C4-2B (cell line): ENCODE measurements at regions not wholly inside any gene's neighbourhood (a gene's known extent, or its start where the extent isn't known, plus 50 kb on each side); places are given as distances from the start of the nearest gene placed in this dataset.

ENCODE experiments used
- H3K27ac ChIP-seq: fragments of 450-650 bp; 2 replicates; pipeline ENCODE4 v1.5.1; 2017
- ZFX ChIP-seq: fragments of 450-650 bp; IDR thresholded peaks from 2 replicates; pipeline ENCODE4 v1.6.1; 2017
- TF ChIP-seq, protein P1 (sequence below): fragments of 450-650 bp; conservative IDR thresholded peaks from 2 replicates; pipeline ENCODE4 v1.5.1; 2017; ENCODE audit warnings: mild to moderate bottlenecking

DNA sequence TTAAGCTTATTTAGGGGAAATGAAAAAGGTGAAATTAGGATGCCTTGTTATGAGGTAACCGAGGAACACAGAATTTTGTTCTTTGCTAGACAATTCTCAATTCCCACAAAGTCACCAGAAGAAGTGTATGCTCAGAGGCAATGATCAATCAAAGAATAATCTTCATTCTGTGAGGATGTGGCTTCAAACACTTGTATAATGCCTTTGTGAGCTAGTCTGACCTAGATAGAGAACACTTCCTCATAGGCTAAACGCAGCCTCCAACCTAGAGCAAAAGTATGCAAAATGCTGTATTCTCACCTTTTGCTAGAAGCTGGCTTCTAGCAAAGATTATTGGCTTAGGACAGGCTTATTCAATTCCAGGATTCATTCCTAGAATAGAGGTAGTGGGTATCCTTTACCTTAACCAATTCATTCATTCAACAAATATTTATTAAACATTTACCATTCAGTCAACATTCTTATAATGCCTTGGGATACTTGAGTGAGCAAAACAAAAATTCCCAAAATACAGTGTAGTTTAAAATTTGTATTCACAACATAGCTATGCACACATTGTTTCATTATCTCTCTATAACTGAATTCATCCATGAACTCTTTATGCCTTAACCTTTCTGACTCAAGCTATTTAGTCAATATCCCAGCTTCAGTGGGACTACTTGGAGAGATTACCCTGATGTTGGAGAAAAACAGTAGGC, 530.2 kb downstream of the PTPRC start:
- TF ChIP-seq, protein P1, sequence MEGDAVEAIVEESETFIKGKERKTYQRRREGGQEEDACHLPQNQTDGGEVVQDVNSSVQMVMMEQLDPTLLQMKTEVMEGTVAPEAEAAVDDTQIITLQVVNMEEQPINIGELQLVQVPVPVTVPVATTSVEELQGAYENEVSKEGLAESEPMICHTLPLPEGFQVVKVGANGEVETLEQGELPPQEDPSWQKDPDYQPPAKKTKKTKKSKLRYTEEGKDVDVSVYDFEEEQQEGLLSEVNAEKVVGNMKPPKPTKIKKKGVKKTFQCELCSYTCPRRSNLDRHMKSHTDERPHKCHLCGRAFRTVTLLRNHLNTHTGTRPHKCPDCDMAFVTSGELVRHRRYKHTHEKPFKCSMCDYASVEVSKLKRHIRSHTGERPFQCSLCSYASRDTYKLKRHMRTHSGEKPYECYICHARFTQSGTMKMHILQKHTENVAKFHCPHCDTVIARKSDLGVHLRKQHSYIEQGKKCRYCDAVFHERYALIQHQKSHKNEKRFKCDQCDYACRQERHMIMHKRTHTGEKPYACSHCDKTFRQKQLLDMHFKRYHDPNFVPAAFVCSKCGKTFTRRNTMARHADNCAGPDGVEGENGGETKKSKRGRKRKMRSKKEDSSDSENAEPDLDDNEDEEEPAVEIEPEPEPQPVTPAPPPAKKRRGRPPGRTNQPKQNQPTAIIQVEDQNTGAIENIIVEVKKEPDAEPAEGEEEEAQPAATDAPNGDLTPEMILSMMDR, result no peak
- TF ChIP-seq ZFX, result no peak
- H3K27ac ChIP-seq, result no peak overlapping the region

DNA sequence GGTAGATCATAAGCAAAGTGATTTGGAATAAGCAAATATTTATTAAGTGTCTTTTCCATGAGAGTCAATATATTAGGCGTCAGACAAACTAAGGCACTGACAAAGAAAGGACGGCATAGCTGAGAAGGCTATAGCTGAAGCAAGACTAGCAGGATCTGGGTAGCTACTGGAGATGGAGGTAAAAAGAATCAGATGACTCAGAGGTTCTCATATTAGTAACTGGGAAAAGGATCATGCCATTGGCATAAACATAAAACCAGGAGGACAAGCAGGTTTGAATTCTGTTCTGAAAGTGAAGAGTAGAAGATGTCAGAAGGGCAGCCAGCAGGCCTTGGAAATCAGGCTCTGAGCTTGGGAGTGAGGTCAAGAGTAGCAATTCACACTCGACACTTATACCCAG, 531.9 kb downstream of the PTPRC start:
- no peak for TF ChIP-seq ZFX
- TF ChIP-seq, protein P1, result no peak
- no peak overlapping the region for H3K27ac ChIP-seq

DNA sequence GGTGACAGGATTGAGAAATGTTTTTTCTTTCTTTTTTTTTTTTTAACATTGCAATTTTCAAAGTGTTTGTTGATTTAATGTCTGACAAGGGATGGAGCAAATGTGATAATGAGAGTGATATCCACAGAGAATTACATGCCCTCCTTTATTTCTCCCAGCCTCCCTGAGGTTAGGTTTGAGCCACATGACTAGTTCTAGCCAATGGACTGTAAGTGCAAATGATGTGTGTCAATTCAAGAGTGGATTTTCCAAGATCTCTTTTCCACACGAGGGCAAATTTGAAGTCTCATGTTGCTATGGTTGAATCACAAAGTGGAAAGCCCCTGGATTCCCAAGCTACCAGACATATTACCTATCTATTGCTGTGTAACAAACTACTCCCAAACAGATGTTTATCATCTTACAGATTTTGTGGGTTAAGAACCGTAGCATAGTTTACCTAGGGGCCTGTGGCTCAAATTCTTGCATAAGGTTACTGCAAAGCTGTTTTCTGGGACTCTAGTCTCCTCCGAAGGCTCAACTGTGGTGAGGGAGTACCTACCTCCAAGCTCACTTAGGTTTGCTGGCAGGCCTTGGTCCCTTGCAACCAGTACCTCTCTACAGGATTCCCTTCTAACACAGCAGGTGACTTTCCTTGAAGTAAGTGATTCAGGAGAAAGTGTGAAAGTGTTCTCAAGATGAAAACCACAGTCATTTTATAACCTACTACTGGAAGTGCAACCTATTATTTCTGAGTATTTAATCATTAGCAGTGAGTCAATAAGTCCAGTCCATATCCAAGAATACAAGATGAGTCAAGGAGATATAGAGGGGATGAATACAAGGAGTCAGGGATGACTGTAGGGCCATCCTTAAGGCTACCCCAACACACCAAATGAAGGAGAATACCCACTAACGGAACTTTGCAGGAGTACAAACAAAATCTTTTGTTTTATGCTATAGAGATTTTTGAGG, 533.6 kb downstream of the PTPRC start:
- no peak overlapping the region for H3K27ac ChIP-seq

DNA sequence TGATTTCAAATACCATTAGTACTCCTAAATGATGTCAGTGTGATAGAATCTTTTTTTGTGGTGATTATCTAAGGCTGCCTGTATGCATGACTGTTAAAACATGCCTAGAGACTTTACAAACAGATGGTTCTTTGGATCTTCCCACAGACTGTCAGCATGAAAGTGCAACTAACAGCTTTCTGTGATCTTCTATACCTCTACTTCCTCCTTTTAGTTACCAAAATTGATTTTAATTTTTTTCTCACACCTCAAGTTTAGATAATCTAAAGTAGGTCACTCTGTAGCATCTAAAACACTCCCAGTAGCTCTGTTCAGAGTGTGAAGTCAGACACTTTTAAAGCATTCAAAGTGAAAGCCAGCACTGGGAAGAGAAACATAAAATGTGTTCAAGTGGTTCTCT, 534.5 kb downstream of the PTPRC start:
- H3K27ac ChIP-seq, result no peak overlapping the region
- TF ChIP-seq, protein P1, result no peak
- TF ChIP-seq ZFX, result no peak

More for the DNA sequence above, 533.6 kb downstream of the PTPRC start:
- no peak for TF ChIP-seq ZFX
- TF ChIP-seq, protein P1, result no peak

DNA sequence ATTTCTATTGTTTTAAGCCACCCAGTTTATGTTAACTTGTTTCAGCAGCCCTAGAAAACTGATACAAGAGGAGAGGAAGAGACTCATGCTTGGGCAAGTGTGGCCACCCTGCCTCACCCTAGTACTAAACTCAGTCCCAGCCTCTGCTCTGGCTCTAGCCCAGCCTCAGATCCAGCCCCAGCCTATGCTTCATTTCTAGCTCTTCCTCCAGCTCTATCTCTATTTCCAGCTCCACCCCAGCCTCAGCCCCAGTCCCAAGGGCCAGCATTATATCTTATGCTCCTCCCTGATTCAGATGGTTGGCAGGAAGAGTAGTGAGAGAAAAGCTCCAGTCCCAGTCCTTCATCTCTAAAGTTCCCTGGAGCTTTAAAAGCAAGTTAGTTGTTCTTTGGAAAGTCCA, 535.5 kb downstream of the PTPRC start:
- H3K27ac ChIP-seq, result no peak overlapping the region
- TF ChIP-seq, protein P1, result no peak
- TF ChIP-seq ZFX, result no peak

DNA sequence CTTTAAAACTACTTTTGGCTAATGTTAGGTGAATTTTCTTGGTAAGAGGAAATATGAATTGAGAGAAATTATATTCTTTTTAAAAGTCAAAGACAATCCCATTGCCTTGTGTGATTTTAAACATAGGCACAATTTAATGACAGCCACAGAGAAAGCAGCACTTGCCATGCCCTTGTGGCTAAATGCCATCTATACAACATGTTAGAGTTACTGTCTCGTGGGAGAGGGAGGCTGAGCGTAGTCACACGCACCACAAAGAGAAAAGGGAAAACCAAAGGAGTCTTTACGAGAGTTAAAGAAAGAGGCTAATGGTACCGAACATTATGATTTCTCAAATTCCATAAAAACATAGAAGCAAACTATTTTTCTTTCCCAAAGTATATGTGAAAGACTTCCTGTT, 537.9 kb downstream of the PTPRC start:
- H3K27ac ChIP-seq, result no peak overlapping the region
- TF ChIP-seq ZFX, result no peak
- TF ChIP-seq, protein P1, result no peak

DNA sequence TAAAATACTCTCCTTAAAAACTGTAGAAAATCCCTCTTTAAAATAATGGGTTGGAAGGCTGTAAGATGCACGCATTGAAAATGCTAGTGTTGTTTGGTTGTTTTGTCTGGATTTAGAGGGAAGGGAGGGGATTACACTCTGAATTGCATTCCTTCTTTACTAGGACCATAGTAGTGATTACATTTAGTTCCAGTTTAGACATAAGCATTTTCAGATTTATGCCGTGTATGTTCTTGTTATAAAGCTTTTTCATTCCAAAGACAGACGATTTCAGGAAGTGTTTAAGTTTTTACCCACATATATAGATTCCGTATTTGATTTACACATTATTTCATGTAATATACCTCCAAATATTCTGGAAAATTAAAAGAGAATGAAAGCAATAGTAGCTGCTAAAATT, 538.4 kb downstream of the PTPRC start:
- TF ChIP-seq, protein P1, result no peak
- no peak for TF ChIP-seq ZFX

More for the DNA sequence above, 538.4 kb downstream of the PTPRC start:
- no peak overlapping the region for H3K27ac ChIP-seq
